Activated gamma-delta T cell treated with Interleukin-2 at 50 U/mL for 16 hours (primary cell): ENCODE measurements at regions not wholly inside any gene's neighbourhood (a gene's known extent, or its start where the extent isn't known, plus 50 kb on each side); places are given as distances from the start of the nearest gene placed in this dataset.

Experiments
- DNase-seq: peaks from one replicate; pipeline ENCODE4 v3.0.0-alpha.2; 2020

- DNase-seq = no peak
Observed at GRCh38 chr15:53000409-53000808, 210.3 kb upstream of the ONECUT1 start.

GRCh38 chr15:52997123-52997522 lies 207.0 kb upstream of the ONECUT1 start:
- no peak for DNase-seq

- DNase-seq = no peak
Observed at GRCh38 chr15:52994290-52994689, 204.2 kb upstream of the ONECUT1 start.

GRCh38 chr15:52984507-52984906 lies 194.4 kb upstream of the ONECUT1 start:
- DNase-seq = no peak

- DNase-seq = no peak
Observed at GRCh38 chr15:52980446-52980845, 190.3 kb upstream of the ONECUT1 start.

GRCh38 chr15:52976516-52977075 lies 186.5 kb upstream of the ONECUT1 start:
- no peak for DNase-seq

- DNase-seq = no peak
Observed at GRCh38 chr15:52975941-52976449, 185.9 kb upstream of the ONECUT1 start.

- no peak for DNase-seq
Observed at GRCh38 chr15:52963865-52964264, 173.7 kb upstream of the ONECUT1 start.

GRCh38 chr15:52960283-52960682 lies 170.1 kb upstream of the ONECUT1 start:
- DNase-seq = no peak

GRCh38 chr15:52943746-52944145 lies 153.6 kb upstream of the ONECUT1 start:
- no peak for DNase-seq

GRCh38 chr15:52936489-52936888 lies 146.4 kb upstream of the ONECUT1 start:
- DNase-seq = no peak

GRCh38 chr15:52925130-52925529 lies 135.0 kb upstream of the ONECUT1 start:
- no peak for DNase-seq

GRCh38 chr15:52924630-52925029 lies 134.5 kb upstream of the ONECUT1 start:
- no peak for DNase-seq

GRCh38 chr15:52923626-52924025 lies 133.5 kb upstream of the ONECUT1 start:
- no peak for DNase-seq

GRCh38 chr15:52922871-52923270 lies 132.7 kb upstream of the ONECUT1 start:
- DNase-seq = no peak

GRCh38 chr15:52912172-52912571 lies 122.0 kb upstream of the ONECUT1 start:
- no peak for DNase-seq

GRCh38 chr15:52893338-52893737 lies 103.2 kb upstream of the ONECUT1 start:
- no peak for DNase-seq

GRCh38 chr15:52879904-52880303 lies 89.8 kb upstream of the ONECUT1 start:
- no peak for DNase-seq

GRCh38 chr15:52879145-52879544 lies 89.0 kb upstream of the ONECUT1 start:
- no peak for DNase-seq

GRCh38 chr15:52876991-52877663 lies 87.0 kb upstream of the ONECUT1 start:
- DNase-seq = no peak

- DNase-seq = no peak
Observed at GRCh38 chr15:52872036-52872818, 82.1 kb upstream of the ONECUT1 start.

- no peak for DNase-seq
Observed at GRCh38 chr15:52870015-52870414, 79.9 kb upstream of the ONECUT1 start.

GRCh38 chr15:52866698-52867097 lies 76.6 kb upstream of the ONECUT1 start:
- DNase-seq = no peak

- no peak for DNase-seq
Observed at GRCh38 chr15:52862677-52863076, 72.5 kb upstream of the ONECUT1 start.
